Glutamatergic neuron (in vitro differentiated cells): ENCODE measurements at regions not wholly inside any gene's neighbourhood (a gene's known extent, or its start where the extent isn't known, plus 50 kb on each side); places are given as distances from the start of the nearest gene placed in this dataset.

Experiments used
- DNase-seq: peaks from one replicate; pipeline ENCODE4 v3.0.0; 2022
- H3K27ac Mint-ChIP-seq: one replicate; pipeline ENCODE4 v1.8.0; 2020; ENCODE audit warnings: mild to moderate bottlenecking, mixed read lengths, inconsistent platforms; ENCODE audit not compliant: unreplicated experiment
- H3K27me3 Mint-ChIP-seq: one replicate; pipeline ENCODE4 v1.8.0; 2020; ENCODE audit warnings: mild to moderate bottlenecking, moderate library complexity, mixed read lengths, inconsistent platforms; ENCODE audit not compliant: unreplicated experiment
- H3K36me3 Mint-ChIP-seq: one replicate; pipeline ENCODE4 v1.8.0; 2020; ENCODE audit warnings: mild to moderate bottlenecking, mixed read lengths, inconsistent platforms; ENCODE audit not compliant: unreplicated experiment
- H3K4me1 Mint-ChIP-seq: one replicate; pipeline ENCODE4 v1.8.0; 2020; ENCODE audit warnings: mild to moderate bottlenecking, low read depth, mixed read lengths, inconsistent platforms; ENCODE audit not compliant: unreplicated experiment
- H3K4me3 Mint-ChIP-seq: one replicate; pipeline ENCODE4 v1.8.0; 2020; ENCODE audit warnings: mild to moderate bottlenecking, mixed read lengths, inconsistent platforms; ENCODE audit not compliant: unreplicated experiment
- H3K9me3 Mint-ChIP-seq: one replicate; pipeline ENCODE4 v1.8.0; 2020; ENCODE audit warnings: mild to moderate bottlenecking, moderate library complexity, mixed read lengths, inconsistent platforms; ENCODE audit not compliant: unreplicated experiment
- TF ChIP-seq, protein P1 (sequence below): fragments of 200-600 bp; sonication (generic); IDR thresholded peaks from one replicate; pipeline ENCODE4 v1.5.0; 2021; ENCODE audit not compliant: partially characterized antibody, unreplicated experiment

DNA sequence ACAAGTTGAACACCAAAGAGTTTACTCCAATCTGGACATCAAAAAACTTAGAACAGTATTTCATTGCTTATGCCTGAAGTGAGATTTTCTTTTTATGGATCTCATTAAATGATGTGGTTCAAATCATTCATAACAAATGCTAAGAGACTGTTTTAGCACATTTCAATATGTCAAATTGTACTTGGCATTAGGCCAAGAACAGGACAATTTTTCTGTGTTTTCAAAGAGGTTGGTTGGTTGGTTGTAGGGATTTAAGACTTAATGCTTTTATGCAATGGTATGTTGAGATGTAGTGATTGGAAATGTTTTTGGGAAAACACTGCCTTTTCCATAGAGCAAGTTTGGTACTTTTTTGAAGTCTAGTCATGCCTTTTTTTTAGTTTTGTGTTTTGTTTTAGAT, 510.4 kb downstream of the ZNF674 start:
- Mint-ChIP-seq H3K9me3 (no peaks in the 10 kb centered on the region), H3K27ac (no peak overlapping the region), H3K4me3 (no peak overlapping the region), H3K27me3 (no peaks in the 10 kb centered on the region), H3K4me1 (no peaks in the 10 kb centered on the region), H3K36me3 (no peaks in the 10 kb centered on the region)
- no peak for DNase-seq
- TF ChIP-seq, protein P1, sequence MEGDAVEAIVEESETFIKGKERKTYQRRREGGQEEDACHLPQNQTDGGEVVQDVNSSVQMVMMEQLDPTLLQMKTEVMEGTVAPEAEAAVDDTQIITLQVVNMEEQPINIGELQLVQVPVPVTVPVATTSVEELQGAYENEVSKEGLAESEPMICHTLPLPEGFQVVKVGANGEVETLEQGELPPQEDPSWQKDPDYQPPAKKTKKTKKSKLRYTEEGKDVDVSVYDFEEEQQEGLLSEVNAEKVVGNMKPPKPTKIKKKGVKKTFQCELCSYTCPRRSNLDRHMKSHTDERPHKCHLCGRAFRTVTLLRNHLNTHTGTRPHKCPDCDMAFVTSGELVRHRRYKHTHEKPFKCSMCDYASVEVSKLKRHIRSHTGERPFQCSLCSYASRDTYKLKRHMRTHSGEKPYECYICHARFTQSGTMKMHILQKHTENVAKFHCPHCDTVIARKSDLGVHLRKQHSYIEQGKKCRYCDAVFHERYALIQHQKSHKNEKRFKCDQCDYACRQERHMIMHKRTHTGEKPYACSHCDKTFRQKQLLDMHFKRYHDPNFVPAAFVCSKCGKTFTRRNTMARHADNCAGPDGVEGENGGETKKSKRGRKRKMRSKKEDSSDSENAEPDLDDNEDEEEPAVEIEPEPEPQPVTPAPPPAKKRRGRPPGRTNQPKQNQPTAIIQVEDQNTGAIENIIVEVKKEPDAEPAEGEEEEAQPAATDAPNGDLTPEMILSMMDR: no peak

DNA sequence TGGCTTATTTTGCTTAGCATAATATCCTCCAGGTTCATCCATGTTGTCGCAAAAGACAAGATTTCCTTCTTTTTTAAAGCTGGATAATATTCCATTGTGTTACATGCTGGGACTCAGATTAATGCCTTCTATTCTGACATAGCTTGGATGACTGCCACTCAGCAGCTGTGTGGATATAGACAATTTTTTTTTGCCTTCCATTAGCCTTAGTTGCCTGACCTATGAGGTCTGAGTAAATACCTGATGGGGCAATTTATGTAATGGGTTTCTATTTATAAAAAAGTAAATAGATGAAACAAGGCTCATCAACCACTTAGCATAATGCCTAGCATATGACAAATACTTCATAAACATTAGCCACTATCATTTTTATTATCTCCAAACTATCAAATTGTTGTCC, 515.4 kb downstream of the ZNF674 start:
- TF ChIP-seq, protein P1: no peak
- Mint-ChIP-seq H3K4me3 (no peak overlapping the region), H3K9me3 (no peaks in the 10 kb centered on the region), H3K27ac (no peak overlapping the region), H3K36me3 (no peaks in the 10 kb centered on the region), H3K27me3 (no peaks in the 10 kb centered on the region), H3K4me1 (no peaks in the 10 kb centered on the region)
- DNase-seq: no peak

DNA sequence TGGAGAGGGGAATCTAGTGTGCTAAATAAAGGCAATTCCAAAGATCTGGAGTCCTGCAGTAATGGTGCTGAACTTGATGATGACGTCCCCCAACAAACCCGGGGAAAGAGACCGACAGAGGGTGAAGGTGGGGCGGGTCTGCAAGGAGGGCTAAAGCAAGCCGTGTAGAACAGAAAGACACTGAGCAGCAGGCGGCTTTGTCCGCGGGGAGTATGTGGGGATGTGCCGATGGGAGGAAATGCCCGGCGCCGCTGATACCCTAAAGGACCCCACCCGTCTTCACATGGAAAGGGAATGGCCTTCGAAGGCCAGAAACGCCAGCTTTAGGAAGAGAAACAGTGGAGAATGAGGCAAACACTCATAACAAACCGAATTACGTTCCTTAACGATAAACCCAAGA, 528.9 kb downstream of the ZNF674 start:
- H3K4me3 Mint-ChIP-seq: no peak overlapping the region
- no peaks in the 10 kb centered on the region for H3K27me3 Mint-ChIP-seq
- no peaks in the 10 kb centered on the region for H3K9me3 Mint-ChIP-seq
- no peak for DNase-seq
- no peaks in the 10 kb centered on the region for H3K36me3 Mint-ChIP-seq
- no peak overlapping the region for H3K27ac Mint-ChIP-seq
- no peaks in the 10 kb centered on the region for H3K4me1 Mint-ChIP-seq
- TF ChIP-seq, protein P1: no peak

DNA sequence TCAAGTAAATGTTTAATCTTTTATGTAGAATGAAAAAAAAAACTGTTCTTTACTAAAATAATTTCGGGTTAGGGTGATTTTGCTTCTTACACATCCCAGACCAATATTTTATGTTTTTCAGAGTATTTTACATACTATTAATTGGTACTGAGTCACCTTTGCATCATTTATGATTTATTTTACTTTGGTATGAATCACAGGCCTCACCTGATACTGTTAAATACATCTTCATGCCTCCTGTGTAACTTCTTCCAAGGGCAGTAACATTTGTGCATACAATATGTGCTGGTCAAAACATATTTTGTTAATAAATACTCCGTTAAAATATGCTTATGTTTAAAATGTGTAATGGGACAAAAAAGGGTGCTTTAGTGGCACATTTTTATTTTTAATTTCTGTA, 529.6 kb downstream of the ZNF674 start:
- Mint-ChIP-seq H3K36me3 (no peaks in the 10 kb centered on the region), H3K9me3 (no peaks in the 10 kb centered on the region), H3K27ac (no peak overlapping the region), H3K4me3 (no peak overlapping the region), H3K4me1 (no peaks in the 10 kb centered on the region), H3K27me3 (no peaks in the 10 kb centered on the region)
- no peak for DNase-seq
- TF ChIP-seq, protein P1: no peak

DNA sequence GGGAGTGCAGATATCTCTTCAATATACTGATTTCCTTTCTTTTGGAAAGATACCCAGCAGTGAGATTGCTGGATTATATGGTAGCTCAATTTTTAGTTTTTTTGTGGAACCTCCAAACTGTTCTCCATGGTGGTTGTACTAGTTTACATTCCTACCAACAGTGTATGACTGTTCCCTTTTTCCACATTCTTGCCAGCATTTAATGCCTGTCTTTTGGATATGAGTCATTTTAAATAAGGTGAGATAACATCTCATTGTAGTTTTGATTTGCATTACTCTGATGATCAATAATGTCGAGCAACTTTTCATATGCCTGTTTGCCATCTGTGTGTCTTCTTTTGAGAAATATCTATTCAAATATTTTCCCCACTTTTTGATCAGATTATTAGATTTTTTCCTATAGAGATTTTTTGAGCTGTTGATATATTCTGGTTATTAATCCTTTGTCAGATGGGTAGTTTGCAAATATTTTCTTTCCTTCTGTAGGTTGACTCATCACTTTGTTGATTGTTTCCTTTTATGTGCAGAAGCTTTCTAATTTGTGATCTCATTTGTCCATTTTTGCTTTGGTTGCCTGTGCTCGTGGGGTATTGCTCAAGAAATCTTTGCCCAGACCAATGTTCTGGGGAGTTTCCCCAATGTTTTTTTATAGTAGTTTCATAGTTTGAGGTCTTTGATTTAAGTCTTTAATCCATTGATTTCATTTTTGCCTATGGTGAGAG, 552.7 kb downstream of the ZNF674 start:
- Mint-ChIP-seq H3K36me3 (no peaks in the 10 kb centered on the region), H3K4me3 (no peak overlapping the region), H3K9me3 (no peaks in the 10 kb centered on the region), H3K27me3 (no peaks in the 10 kb centered on the region), H3K27ac (no peak overlapping the region), H3K4me1 (no peaks in the 10 kb centered on the region)
- TF ChIP-seq, protein P1: no peak
- no peak for DNase-seq
